ENCODE measurements at regions not wholly inside any gene's neighbourhood (a gene's known extent, or its start where the extent isn't known, plus 50 kb on each side); places are given as distances from the start of the nearest gene placed in this dataset.

- no peak for TF ChIP-seq CTCF (IDR thresholded peaks at IDR 0.05; ENCODE audit: insufficient read depth, low read depth, low read length, missing control alignments)
- H3K4me3 ChIP-seq (ENCODE audit: low read depth, low read length): no peak overlapping the region
- no peak for DNase-seq (ENCODE audit: low read depth)
These were observed 106.1 kb upstream of the SLC13A1 start for GRCh38 chr7:123305840-123306375.

- no peak for DNase-seq (ENCODE audit: low read depth)
- no peak overlapping the region for H3K4me3 ChIP-seq (ENCODE audit: low read depth, low read length)
- TF ChIP-seq CTCF (IDR thresholded peaks at IDR 0.05; ENCODE audit: insufficient read depth, low read depth, low read length, missing control alignments): no peak
These were observed 104.2 kb upstream of the SLC13A1 start for GRCh38 chr7:123303926-123304325.

- no peak overlapping the region for H3K4me3 ChIP-seq (ENCODE audit: low read depth, low read length)
- TF ChIP-seq CTCF (IDR thresholded peaks at IDR 0.05; ENCODE audit: insufficient read depth, low read depth, low read length, missing control alignments): no peak
- no peak for DNase-seq (ENCODE audit: low read depth)
These were observed 97.2 kb upstream of the SLC13A1 start for GRCh38 chr7:123296965-123297364.

GRCh38 chr7:123293710-123294109 lies 93.9 kb upstream of the SLC13A1 start:
- no peak for TF ChIP-seq CTCF (IDR thresholded peaks at IDR 0.05; ENCODE audit: insufficient read depth, low read depth, low read length, missing control alignments)
- DNase-seq (ENCODE audit: low read depth): no peak
- H3K4me3 ChIP-seq (ENCODE audit: low read depth, low read length): no peak overlapping the region

GRCh38 chr7:123292227-123292626 lies 92.5 kb upstream of the SLC13A1 start:
- TF ChIP-seq CTCF (IDR thresholded peaks at IDR 0.05; ENCODE audit: insufficient read depth, low read depth, low read length, missing control alignments): no peak
- H3K4me3 ChIP-seq (ENCODE audit: low read depth, low read length): no peak overlapping the region
- no peak for DNase-seq (ENCODE audit: low read depth)

GRCh38 chr7:123289200-123289599 lies 89.4 kb upstream of the SLC13A1 start:
- no peak for TF ChIP-seq CTCF (IDR thresholded peaks at IDR 0.05; ENCODE audit: insufficient read depth, low read depth, low read length, missing control alignments)
- no peak for DNase-seq (ENCODE audit: low read depth)
- H3K4me3 ChIP-seq (ENCODE audit: low read depth, low read length): no peak overlapping the region

GRCh38 chr7:123285076-123285700 lies 85.4 kb upstream of the SLC13A1 start:
- DNase-seq (ENCODE audit: low read depth): no peak
- TF ChIP-seq CTCF (IDR thresholded peaks at IDR 0.05; ENCODE audit: insufficient read depth, low read depth, low read length, missing control alignments): no peak
- no peak overlapping the region for H3K4me3 ChIP-seq (ENCODE audit: low read depth, low read length)
